SU-DHL-6 (cell line): ENCODE measurements at regions not wholly inside any gene's neighbourhood (a gene's known extent, or its start where the extent isn't known, plus 50 kb on each side); places are given as distances from the start of the nearest gene placed in this dataset.

Experiments
- H2AFZ ChIP-seq: fragments of 200-600 bp; sonication (generic); 2 replicates; pipeline ENCODE4 v1.6.1; 2014; ENCODE audit warnings: low read depth, mild to moderate bottlenecking, moderate library complexity, mixed read lengths, antibody characterized with exemption, low read length; ENCODE audit not compliant: severe bottlenecking
- H3F3A ChIP-seq: fragments of 200-600 bp; shearing (Covaris generic); 2 replicates; pipeline ENCODE4 v1.6.0; 2016; ENCODE audit warnings: antibody characterized with exemption, mild to moderate bottlenecking; ENCODE audit not compliant: insufficient read depth
- H3K27ac ChIP-seq: fragments of 200-600 bp; sonication (generic); 2 replicates; pipeline ENCODE4 v1.5.1; 2016; ENCODE audit warnings: low read depth, mild to moderate bottlenecking, low read length, moderate library complexity, mixed read lengths
- H3K27me3 ChIP-seq: fragments of 200-600 bp; sonication (generic), shearing (Covaris generic); 2 replicates; pipeline ENCODE4 v1.6.0; 2014; ENCODE audit warnings: mild to moderate bottlenecking, low read length
- H3K36me3 ChIP-seq: fragments of 200-600 bp; sonication (generic); 2 replicates; pipeline ENCODE4 v1.6.1; 2014; ENCODE audit warnings: mild to moderate bottlenecking, low read length, mixed read lengths
- H3K4me2 ChIP-seq: fragments of 300-600, 200-600 bp; shearing (Covaris generic), sonication (generic); 2 replicates; pipeline ENCODE4 v1.6.0; 2014; ENCODE audit warnings: low read length, low read depth, mild to moderate bottlenecking; ENCODE audit not compliant: poor library complexity, severe bottlenecking
- H3K4me3 ChIP-seq: fragments of 200-600 bp; sonication (generic); 2 replicates; pipeline ENCODE4 v1.5.1; 2014; ENCODE audit warnings: antibody characterized with exemption, low read length, mild to moderate bottlenecking, mixed read lengths; ENCODE audit not compliant: insufficient read depth, poor library complexity, severe bottlenecking
- H3K79me2 ChIP-seq: fragments of 200-600 bp; sonication (generic); 2 replicates; pipeline ENCODE4 v1.6.1; 2014; ENCODE audit warnings: mild to moderate bottlenecking, low read length, moderate library complexity; ENCODE audit not compliant: insufficient read depth
- H3K9ac ChIP-seq: fragments of 200-600 bp; sonication (generic); 2 replicates; pipeline ENCODE4 v1.7.0; 2014; ENCODE audit warnings: mild to moderate bottlenecking, low read length
- H3K9me2 ChIP-seq: fragments of 200-600 bp; sonication (generic); replicated peaks from 2 replicates; pipeline ENCODE4 v1.6.1; 2014; ENCODE audit warnings: low read length; ENCODE audit not compliant: insufficient read depth
- H3K9me3 ChIP-seq: fragments of 200-600 bp; sonication (generic); 2 replicates; pipeline ENCODE4 v1.6.1; 2014; ENCODE audit warnings: low read length, mixed read lengths; ENCODE audit not compliant: insufficient read depth
- H4K20me1 ChIP-seq: fragments of 200-600 bp; sonication (generic); 2 replicates; pipeline ENCODE4 v1.6.1; 2014; ENCODE audit warnings: low read depth, mild to moderate bottlenecking, antibody characterized with exemption, low read length, moderate library complexity, mixed read lengths
- CTCF ChIP-seq: fragments of 200-600 bp; sonication (generic); IDR thresholded peaks from one replicate; pipeline ENCODE4 v1.5.1; 2017; ENCODE audit warnings: antibody characterized with exemption, mild to moderate bottlenecking, low read length, moderate library complexity; ENCODE audit not compliant: insufficient read depth, poor library complexity, severe bottlenecking
- EZH2phosphoT487 ChIP-seq: fragments of 200-600 bp; sonication (generic), shearing (Covaris generic); conservative IDR thresholded peaks from 2 replicates; pipeline ENCODE4 v1.6.1; 2018; ENCODE audit warnings: mild to moderate bottlenecking, antibody characterized with exemption, low read length, moderate library complexity, mixed read lengths

GRCh38 chr2:194445226-194445625 is 1211.8 kb upstream of the SLC39A10 start:
- Histone ChIP-seq H3K4me2 (no peak overlapping the region), H3F3A (no peaks in the 10 kb centered on the region), H3K9me3 (no peaks in the 10 kb centered on the region), H3K79me2 (no peaks in the 10 kb centered on the region), H2AFZ (no peak overlapping the region), H3K9me2 (no peaks in the 10 kb centered on the region), H3K27me3 (no peaks in the 10 kb centered on the region), H3K4me3 (no peak overlapping the region), H3K27ac (no peak overlapping the region), H3K36me3 (no peaks in the 10 kb centered on the region), H3K9ac (no peak overlapping the region), H4K20me1 (no peaks in the 10 kb centered on the region)
- no peak for TF ChIP-seq EZH2phosphoT487
- no peak for TF ChIP-seq CTCF

- Histone ChIP-seq H3K36me3 (no peaks in the 10 kb centered on the region), H3K4me2 (no peak overlapping the region), H3K9me3 (no peaks in the 10 kb centered on the region), H4K20me1 (no peaks in the 10 kb centered on the region), H2AFZ (no peak overlapping the region), H3K9me2 (no peaks in the 10 kb centered on the region), H3K27ac (no peak overlapping the region), H3F3A (no peaks in the 10 kb centered on the region), H3K27me3 (no peaks in the 10 kb centered on the region), H3K79me2 (no peaks in the 10 kb centered on the region), H3K9ac (no peak overlapping the region), H3K4me3 (no peak overlapping the region)
- no peak for TF ChIP-seq EZH2phosphoT487
- TF ChIP-seq CTCF: no peak
These were observed 1213.1 kb upstream of the SLC39A10 start for GRCh38 chr2:194443926-194444325.

GRCh38 chr2:194424683-194425209 is 1232.3 kb upstream of the SLC39A10 start:
- Histone ChIP-seq H3K27ac (no peak overlapping the region), H3K4me3 (no peak overlapping the region), H3K79me2 (no peaks in the 10 kb centered on the region), H3K36me3 (no peaks in the 10 kb centered on the region), H3K9ac (no peak overlapping the region), H3F3A (no peaks in the 10 kb centered on the region), H3K9me2 (no peaks in the 10 kb centered on the region), H3K9me3 (no peaks in the 10 kb centered on the region), H2AFZ (peak overlapping the region; percentile 2), H4K20me1 (no peaks in the 10 kb centered on the region), H3K27me3 (no peaks in the 10 kb centered on the region), H3K4me2 (no peak overlapping the region)
- TF ChIP-seq CTCF (no peak), EZH2phosphoT487 (no peak)
